ENCODE measurements at regions not wholly inside any gene's neighbourhood (a gene's known extent, or its start where the extent isn't known, plus 50 kb on each side); places are given as distances from the start of the nearest gene placed in this dataset.

- Histone ChIP-seq H4K20me1 (ENCODE audit: control insufficient read depth, insufficient read depth, low read length, poor library complexity, severe bottlenecking) (no peaks in the 10 kb centered on the region), H3K9me3 (ENCODE audit: control extremely low read depth in 1 of 3, control insufficient read depth in 2 of 3, insufficient read depth in 1 of 3, low read length in 2 of 3) (peaks cover 0 to 10% (median 1%) of the 10 kb centered on the region in 3 donors), H3K27ac (ENCODE audit: low read length in 2 of 2) (no peak overlapping the region), H3K9ac (ENCODE audit: low read length) (no peak overlapping the region), H3K4me1 (ENCODE audit: control insufficient read depth in 2 of 2, insufficient read depth in 2 of 2, low read length in 2 of 2) (no peaks in the 10 kb centered on the region), H3K27me3 (replicated peaks in 1 of 4; ENCODE audit: control extremely low read depth in 1 of 4, control insufficient read depth in 3 of 4, insufficient read depth in 4 of 4, low read length in 3 of 4) (no peaks in the 10 kb centered on the region), H3K4me3 (ENCODE audit: control extremely low read depth in 1 of 5, extremely low read depth in 1 of 5, insufficient read depth in 1 of 5, low read depth in 2 of 5, low read length in 4 of 5) (no peak overlapping the region), H3K36me3 (replicated peaks in 1 of 2; ENCODE audit: control extremely low read depth in 1 of 2, control insufficient read depth in 1 of 2, extremely low read depth in 1 of 2, insufficient read depth in 2 of 2, low read length in 1 of 2) (no peaks in the 10 kb centered on the region), H3K4me2 (replicated peaks; ENCODE audit: low read depth, low read length, poor library complexity, severe bottlenecking) (no peak overlapping the region), H2AFZ (ENCODE audit: insufficient read depth, low read depth, low read length, poor library complexity, severe bottlenecking) (no peak overlapping the region), H3K79me2 (ENCODE audit: control insufficient read depth, insufficient read depth, low read length) (no peaks in the 10 kb centered on the region)
- Mint-ChIP-seq H3K27ac (no peak overlapping the region), H3K27me3 (no peaks in the 10 kb centered on the region), H3K4me1 (no peaks in the 10 kb centered on the region), H3K9me3 (ENCODE audit: insufficient read depth) (peaks cover 1% of the 10 kb centered on the region), H3K4me3 (no peak overlapping the region)
- ATAC-seq (ENCODE audit: low read depth) (no peak), DNase-seq (no peak)
- intact Hi-C loops (cut with micrococcal nuclease) = no loop called here
- TF ChIP-seq, protein P1, sequence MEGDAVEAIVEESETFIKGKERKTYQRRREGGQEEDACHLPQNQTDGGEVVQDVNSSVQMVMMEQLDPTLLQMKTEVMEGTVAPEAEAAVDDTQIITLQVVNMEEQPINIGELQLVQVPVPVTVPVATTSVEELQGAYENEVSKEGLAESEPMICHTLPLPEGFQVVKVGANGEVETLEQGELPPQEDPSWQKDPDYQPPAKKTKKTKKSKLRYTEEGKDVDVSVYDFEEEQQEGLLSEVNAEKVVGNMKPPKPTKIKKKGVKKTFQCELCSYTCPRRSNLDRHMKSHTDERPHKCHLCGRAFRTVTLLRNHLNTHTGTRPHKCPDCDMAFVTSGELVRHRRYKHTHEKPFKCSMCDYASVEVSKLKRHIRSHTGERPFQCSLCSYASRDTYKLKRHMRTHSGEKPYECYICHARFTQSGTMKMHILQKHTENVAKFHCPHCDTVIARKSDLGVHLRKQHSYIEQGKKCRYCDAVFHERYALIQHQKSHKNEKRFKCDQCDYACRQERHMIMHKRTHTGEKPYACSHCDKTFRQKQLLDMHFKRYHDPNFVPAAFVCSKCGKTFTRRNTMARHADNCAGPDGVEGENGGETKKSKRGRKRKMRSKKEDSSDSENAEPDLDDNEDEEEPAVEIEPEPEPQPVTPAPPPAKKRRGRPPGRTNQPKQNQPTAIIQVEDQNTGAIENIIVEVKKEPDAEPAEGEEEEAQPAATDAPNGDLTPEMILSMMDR (IDR thresholded peaks at IDR 0.05) = no peak
- TF ChIP-seq EZH2 (IDR thresholded peaks at IDR 0.05; ENCODE audit: borderline replicate concordance, insufficient read depth, low read depth, low read length, poor library complexity, severe bottlenecking) = no peak
- WGBS (ENCODE audit: insufficient coverage) = no CpG with 5 or more reads among the region's 1 CpG
- CTCF ChIA-PET = no interaction called here
- POLR2A ChIA-PET = no interaction called here
These were observed 185.6 kb downstream of the FOXG1 start for GRCh38 chr14:28952161-28952560.

- Histone ChIP-seq H3K9ac (ENCODE audit: low read length) (no peak overlapping the region), H2AFZ (ENCODE audit: insufficient read depth, low read depth, low read length, poor library complexity, severe bottlenecking) (no peak overlapping the region), H3K36me3 (replicated peaks in 1 of 2; ENCODE audit: control extremely low read depth in 1 of 2, control insufficient read depth in 1 of 2, extremely low read depth in 1 of 2, insufficient read depth in 2 of 2, low read length in 1 of 2) (no peaks in the 10 kb centered on the region), H3K27me3 (replicated peaks in 1 of 4; ENCODE audit: control extremely low read depth in 1 of 4, control insufficient read depth in 3 of 4, insufficient read depth in 4 of 4, low read length in 3 of 4) (no peaks in the 10 kb centered on the region), H3K9me3 (ENCODE audit: control extremely low read depth in 1 of 3, control insufficient read depth in 2 of 3, insufficient read depth in 1 of 3, low read length in 2 of 3) (peaks cover 0 to 10% (median 1%) of the 10 kb centered on the region in 3 donors), H3K4me2 (replicated peaks; ENCODE audit: low read depth, low read length, poor library complexity, severe bottlenecking) (no peak overlapping the region), H3K27ac (ENCODE audit: low read length in 2 of 2) (no peak overlapping the region), H3K4me3 (ENCODE audit: control extremely low read depth in 1 of 5, extremely low read depth in 1 of 5, insufficient read depth in 1 of 5, low read depth in 2 of 5, low read length in 4 of 5) (no peak overlapping the region), H3K4me1 (ENCODE audit: control insufficient read depth in 2 of 2, insufficient read depth in 2 of 2, low read length in 2 of 2) (no peaks in the 10 kb centered on the region), H3K79me2 (ENCODE audit: control insufficient read depth, insufficient read depth, low read length) (no peaks in the 10 kb centered on the region), H4K20me1 (ENCODE audit: control insufficient read depth, insufficient read depth, low read length, poor library complexity, severe bottlenecking) (no peaks in the 10 kb centered on the region)
- ATAC-seq (ENCODE audit: low read depth) (no peak), DNase-seq (no peak)
- TF ChIP-seq, protein P1 (IDR thresholded peaks at IDR 0.05) = no peak
- TF ChIP-seq EZH2 (IDR thresholded peaks at IDR 0.05; ENCODE audit: borderline replicate concordance, insufficient read depth, low read depth, low read length, poor library complexity, severe bottlenecking) = no peak
- intact Hi-C loops (cut with micrococcal nuclease) = no loop called here
- Mint-ChIP-seq H3K9me3 (ENCODE audit: insufficient read depth) (peaks cover 3% of the 10 kb centered on the region), H3K4me1 (no peaks in the 10 kb centered on the region), H3K27ac (no peak overlapping the region), H3K4me3 (no peak overlapping the region), H3K27me3 (no peaks in the 10 kb centered on the region)
- POLR2A ChIA-PET = no interaction called here
- CTCF ChIA-PET = no interaction called here
These were observed 186.1 kb downstream of the FOXG1 start for GRCh38 chr14:28952666-28953065.

Measured in B cell (primary cell).